Suprapubic skin (tissue), 3 donors: ENCODE measurements at regions not wholly inside any gene's neighbourhood (a gene's known extent, or its start where the extent isn't known, plus 50 kb on each side); places are given as distances from the start of the nearest gene placed in this dataset.

ENCODE experiments used
- POLR2AphosphoS5 ChIP-seq, 3 donors: sonication (generic); formaldehyde crosslinking; IDR thresholded peaks; one replicate each; pipeline ENCODE4 v1.6.1; 2017; ENCODE audit warnings: antibody characterized with exemption in 3 of 3
- TF ChIP-seq, protein P1 (sequence below), 2 donors: fragments of 200-600 bp in 1 of 2; fragments of 450-650 bp in 1 of 2; sonication (generic) in 1 of 2; IDR thresholded peaks; one replicate each; pipeline ENCODE4 v1.5.1; 2016 to 2019; ENCODE audit warnings: antibody characterized with exemption in 2 of 2, mild to moderate bottlenecking in 1 of 2, moderate library complexity in 1 of 2

DNA sequence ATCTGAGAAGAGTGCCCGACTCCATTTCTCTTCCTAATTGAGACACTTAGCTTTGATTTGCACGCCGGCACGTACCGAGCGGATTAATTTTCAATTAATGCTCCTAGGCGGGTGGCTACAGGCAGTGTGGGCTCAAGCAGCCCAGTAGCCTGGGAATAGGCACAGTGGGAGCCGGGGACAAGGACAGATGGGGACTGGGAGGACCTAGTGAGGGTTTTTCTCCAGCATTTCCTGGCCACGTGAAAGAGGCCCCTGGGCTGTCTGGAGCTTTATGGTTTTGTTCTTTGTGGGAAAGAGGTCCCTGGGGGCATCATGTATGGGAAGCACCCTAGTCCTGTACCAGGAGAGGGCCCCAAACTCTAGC, 78.6 kb upstream of the CSF3R start:
- TF ChIP-seq, protein P1, sequence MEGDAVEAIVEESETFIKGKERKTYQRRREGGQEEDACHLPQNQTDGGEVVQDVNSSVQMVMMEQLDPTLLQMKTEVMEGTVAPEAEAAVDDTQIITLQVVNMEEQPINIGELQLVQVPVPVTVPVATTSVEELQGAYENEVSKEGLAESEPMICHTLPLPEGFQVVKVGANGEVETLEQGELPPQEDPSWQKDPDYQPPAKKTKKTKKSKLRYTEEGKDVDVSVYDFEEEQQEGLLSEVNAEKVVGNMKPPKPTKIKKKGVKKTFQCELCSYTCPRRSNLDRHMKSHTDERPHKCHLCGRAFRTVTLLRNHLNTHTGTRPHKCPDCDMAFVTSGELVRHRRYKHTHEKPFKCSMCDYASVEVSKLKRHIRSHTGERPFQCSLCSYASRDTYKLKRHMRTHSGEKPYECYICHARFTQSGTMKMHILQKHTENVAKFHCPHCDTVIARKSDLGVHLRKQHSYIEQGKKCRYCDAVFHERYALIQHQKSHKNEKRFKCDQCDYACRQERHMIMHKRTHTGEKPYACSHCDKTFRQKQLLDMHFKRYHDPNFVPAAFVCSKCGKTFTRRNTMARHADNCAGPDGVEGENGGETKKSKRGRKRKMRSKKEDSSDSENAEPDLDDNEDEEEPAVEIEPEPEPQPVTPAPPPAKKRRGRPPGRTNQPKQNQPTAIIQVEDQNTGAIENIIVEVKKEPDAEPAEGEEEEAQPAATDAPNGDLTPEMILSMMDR (IDR thresholded peaks at IDR 0.05), result no peak
- TF ChIP-seq POLR2AphosphoS5 (IDR thresholded peaks at IDR 0.05), result no peak
